Kasumi-1 (cell line): ENCODE measurements at regions not wholly inside any gene's neighbourhood (a gene's known extent, or its start where the extent isn't known, plus 50 kb on each side); places are given as distances from the start of the nearest gene placed in this dataset.

Source experiments
- DNase-seq, 2 experiments: peaks; one replicate each; lab custom pipeline; 2025; lab: John Stamatoyannopoulos, UW

GRCh38 chr15:70491201-70491621 is 272.1 kb downstream of the UACA start:
- DNase-seq = peak; percentile 4 to 11

GRCh38 chr15:70490838-70491155 is 272.6 kb downstream of the UACA start:
- DNase-seq = no peak

GRCh38 chr15:70490148-70490837 is 273.1 kb downstream of the UACA start:
- DNase-seq = no peak

GRCh38 chr15:70488941-70489848 is 274.2 kb downstream of the UACA start:
- no peak for DNase-seq

GRCh38 chr15:70488002-70488605 is 275.3 kb downstream of the UACA start:
- DNase-seq = peak; percentile 52 to 69

GRCh38 chr15:70487387-70487740 is 276.0 kb downstream of the UACA start:
- no peak for DNase-seq

GRCh38 chr15:70486451-70487386 is 276.6 kb downstream of the UACA start:
- peak; percentile 83 to 87 for DNase-seq

GRCh38 chr15:70486012-70486411 is 277.3 kb downstream of the UACA start:
- DNase-seq = no peak

- no peak for DNase-seq
Observed at GRCh38 chr15:70484993-70485392, 278.4 kb downstream of the UACA start.

GRCh38 chr15:70483513-70483912 is 279.8 kb downstream of the UACA start:
- peak; percentile 5 to 6 for DNase-seq

GRCh38 chr15:70480196-70480856 is 283.0 kb downstream of the UACA start:
- DNase-seq = no peak

GRCh38 chr15:70479785-70480184 is 283.6 kb downstream of the UACA start:
- DNase-seq = no peak

- DNase-seq = no peak
Observed at GRCh38 chr15:70479056-70479455, 284.3 kb downstream of the UACA start.

- no peak for DNase-seq
Observed at GRCh38 chr15:70478251-70478990, 284.9 kb downstream of the UACA start.

GRCh38 chr15:70477750-70478250 is 285.6 kb downstream of the UACA start:
- no peak for DNase-seq

- no peak for DNase-seq
Observed at GRCh38 chr15:70476441-70476840, 286.9 kb downstream of the UACA start.

- no peak for DNase-seq
Observed at GRCh38 chr15:70475921-70476320, 287.4 kb downstream of the UACA start.

- no peak for DNase-seq
Observed at GRCh38 chr15:70475407-70475781, 288.0 kb downstream of the UACA start.

- DNase-seq = peak; percentile 40 to 66
Observed at GRCh38 chr15:70474471-70475406, 288.6 kb downstream of the UACA start.
